A673 (cell line): ENCODE measurements at regions not wholly inside any gene's neighbourhood (a gene's known extent, or its start where the extent isn't known, plus 50 kb on each side); places are given as distances from the start of the nearest gene placed in this dataset.

Source experiments
- EZH2 ChIP-seq: fragments of 200-600 bp; sonication (generic); IDR thresholded peaks from 2 replicates; pipeline ENCODE4 v1.6.1; 2017; ENCODE audit warnings: borderline replicate concordance, low read depth, mild to moderate bottlenecking, mixed read lengths, antibody characterized with exemption, low read length; ENCODE audit not compliant: poor library complexity, severe bottlenecking
- TF ChIP-seq, protein P1 (sequence below): fragments of 300-800, 200-600 bp; sonication (generic); conservative IDR thresholded peaks from 2 replicates; pipeline ENCODE4 v1.5.1; 2017; ENCODE audit warnings: low read depth, mild to moderate bottlenecking, antibody characterized with exemption, low read length, moderate library complexity, mixed read lengths

- TF ChIP-seq, protein P1, sequence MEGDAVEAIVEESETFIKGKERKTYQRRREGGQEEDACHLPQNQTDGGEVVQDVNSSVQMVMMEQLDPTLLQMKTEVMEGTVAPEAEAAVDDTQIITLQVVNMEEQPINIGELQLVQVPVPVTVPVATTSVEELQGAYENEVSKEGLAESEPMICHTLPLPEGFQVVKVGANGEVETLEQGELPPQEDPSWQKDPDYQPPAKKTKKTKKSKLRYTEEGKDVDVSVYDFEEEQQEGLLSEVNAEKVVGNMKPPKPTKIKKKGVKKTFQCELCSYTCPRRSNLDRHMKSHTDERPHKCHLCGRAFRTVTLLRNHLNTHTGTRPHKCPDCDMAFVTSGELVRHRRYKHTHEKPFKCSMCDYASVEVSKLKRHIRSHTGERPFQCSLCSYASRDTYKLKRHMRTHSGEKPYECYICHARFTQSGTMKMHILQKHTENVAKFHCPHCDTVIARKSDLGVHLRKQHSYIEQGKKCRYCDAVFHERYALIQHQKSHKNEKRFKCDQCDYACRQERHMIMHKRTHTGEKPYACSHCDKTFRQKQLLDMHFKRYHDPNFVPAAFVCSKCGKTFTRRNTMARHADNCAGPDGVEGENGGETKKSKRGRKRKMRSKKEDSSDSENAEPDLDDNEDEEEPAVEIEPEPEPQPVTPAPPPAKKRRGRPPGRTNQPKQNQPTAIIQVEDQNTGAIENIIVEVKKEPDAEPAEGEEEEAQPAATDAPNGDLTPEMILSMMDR, result no peak
- TF ChIP-seq EZH2, result no peak
Measured at GRCh38 chr6:159094444-159095252, 49.9 kb upstream of the TAGAP start.
